A204.1 (cell line): ENCODE measurements at regions not wholly inside any gene's neighbourhood (a gene's known extent, or its start where the extent isn't known, plus 50 kb on each side); places are given as distances from the start of the nearest gene placed in this dataset.

ENCODE experiments used
- FAIRE-seq: peaks from 2 replicates; lab custom pipeline; 2012; peaks lifted over from hg19 to GRCh38; lab: Jason Lieb, UNC

GRCh38 chr21:35336534-35336933 lies 287.4 kb upstream of the RUNX1 start:
- no peak for FAIRE-seq

- no peak for FAIRE-seq
Measured at GRCh38 chr21:35335951-35336446, 286.9 kb upstream of the RUNX1 start.

DNA sequence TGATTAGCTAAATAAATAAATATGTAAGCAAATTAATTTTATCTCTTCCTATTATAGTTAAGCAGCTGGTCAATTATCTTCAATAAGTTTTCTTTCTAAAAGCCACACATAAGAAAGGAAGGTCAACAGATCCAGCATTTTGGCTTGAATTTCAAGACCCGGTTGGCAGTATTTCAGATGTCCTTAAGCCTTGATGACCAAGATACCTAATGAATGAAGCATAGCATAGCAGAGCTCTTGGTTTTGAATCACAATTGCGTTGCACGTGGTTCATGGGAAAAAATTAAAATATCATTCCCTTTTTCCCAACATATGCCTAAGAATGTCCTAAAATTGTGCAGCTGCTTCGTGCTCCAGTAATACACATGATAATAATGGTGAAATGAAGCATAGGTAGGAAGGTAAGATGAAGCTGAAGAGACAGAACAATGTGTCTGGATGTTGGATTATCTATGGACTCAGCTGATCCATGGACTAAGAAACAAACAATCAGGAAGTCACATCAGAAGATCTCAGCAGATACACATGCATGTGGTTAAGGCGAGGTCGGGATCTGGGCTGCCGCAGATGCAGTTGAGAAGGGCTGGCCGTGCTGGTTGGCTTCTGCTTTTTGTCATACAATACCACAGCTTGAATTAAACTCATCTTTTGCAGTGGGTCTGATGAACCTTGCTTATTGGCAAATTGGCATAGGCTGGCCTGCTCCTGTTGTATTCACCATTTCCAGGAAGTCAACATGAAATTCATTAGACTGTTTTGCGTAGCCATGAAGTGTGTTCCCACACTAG lies 284.9 kb upstream of the RUNX1 start:
- FAIRE-seq = no peak

DNA sequence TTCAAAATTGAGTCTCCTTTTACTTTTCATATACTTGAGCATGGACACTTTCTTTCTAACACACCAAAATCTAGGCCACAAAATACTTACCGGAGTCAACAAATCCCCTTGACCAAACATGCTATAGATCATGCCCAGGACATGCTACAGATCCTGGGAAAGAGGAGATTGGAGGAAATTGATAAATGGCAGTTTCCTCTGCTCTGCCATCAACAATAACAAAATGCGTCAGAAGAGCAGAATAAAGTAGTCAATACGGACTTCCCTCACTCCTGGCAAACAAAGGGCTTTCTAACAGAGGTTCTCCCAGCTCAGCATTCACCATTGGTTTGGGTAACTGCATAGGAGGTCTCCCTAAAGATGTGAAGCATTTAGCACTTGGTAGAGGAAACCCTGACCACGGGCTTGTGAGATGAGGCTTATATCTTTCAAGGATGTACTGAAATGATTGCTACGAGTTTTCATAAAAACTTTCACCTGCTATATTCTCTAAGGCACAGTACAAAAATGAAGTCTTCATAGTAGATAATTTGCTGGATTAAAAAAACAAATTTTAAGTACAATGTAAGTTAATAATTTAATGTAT lies 283.8 kb upstream of the RUNX1 start:
- FAIRE-seq = no peak

DNA sequence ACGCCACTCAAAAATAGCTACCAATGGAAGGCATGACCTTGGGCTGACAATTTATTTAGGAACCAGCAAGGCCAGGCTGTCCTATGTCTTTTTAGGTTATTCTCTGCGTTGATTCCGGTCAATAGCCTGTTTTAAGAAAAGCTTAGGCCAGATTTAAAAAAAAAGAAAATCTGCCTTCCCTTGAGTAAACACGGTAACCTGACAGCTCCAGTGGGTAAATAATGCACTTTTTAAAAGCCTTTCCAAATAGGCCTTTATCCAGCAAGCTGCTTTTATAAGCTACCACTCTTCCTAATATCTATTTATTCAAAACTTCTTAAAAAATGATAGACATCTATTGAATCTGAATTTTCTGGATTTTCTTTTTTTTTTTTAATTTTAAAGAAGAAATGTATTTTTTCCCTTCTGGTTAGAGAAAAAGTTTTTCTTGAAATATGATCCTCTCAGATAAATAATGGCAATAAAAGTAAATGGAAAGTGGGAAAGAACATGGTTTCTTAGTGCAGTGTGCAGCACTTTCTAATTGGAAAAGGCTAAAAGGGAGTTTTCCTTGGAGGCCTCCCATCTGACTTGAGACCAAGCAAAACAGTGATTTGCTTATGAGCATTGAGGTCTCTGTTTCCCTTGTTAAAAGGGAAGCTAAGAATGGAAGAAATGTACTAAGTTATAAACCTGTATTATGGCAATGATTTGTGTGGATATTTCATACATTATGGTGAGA lies 281.0 kb upstream of the RUNX1 start:
- no peak for FAIRE-seq

GRCh38 chr21:35328856-35329455 lies 279.9 kb upstream of the RUNX1 start:
- FAIRE-seq = no peak

- no peak for FAIRE-seq
Measured at GRCh38 chr21:35326677-35327076, 277.6 kb upstream of the RUNX1 start.

DNA sequence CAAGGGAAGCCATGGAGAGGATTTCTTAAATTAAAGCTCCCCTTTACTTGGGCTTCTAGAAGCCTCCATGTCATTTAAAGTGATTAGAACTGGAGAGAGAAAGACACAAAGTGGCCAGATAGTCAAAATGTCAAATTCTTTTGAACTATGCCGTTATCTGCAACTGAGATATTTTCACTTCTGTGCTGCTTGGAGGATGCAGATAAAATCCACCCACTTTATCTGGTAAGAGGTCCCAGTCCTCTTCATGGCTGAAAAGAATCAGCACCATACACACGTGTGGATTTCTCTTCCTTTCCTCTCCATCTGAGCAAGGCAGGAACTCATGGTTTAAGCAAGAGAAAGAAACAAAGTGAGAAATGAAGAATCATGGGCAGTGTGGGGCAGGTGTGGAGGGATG lies 276.9 kb upstream of the RUNX1 start:
- FAIRE-seq = no peak

- no peak for FAIRE-seq
Measured at GRCh38 chr21:35324372-35325220, 275.5 kb upstream of the RUNX1 start.

- no peak for FAIRE-seq
Measured at GRCh38 chr21:35323947-35324346, 274.8 kb upstream of the RUNX1 start.

DNA sequence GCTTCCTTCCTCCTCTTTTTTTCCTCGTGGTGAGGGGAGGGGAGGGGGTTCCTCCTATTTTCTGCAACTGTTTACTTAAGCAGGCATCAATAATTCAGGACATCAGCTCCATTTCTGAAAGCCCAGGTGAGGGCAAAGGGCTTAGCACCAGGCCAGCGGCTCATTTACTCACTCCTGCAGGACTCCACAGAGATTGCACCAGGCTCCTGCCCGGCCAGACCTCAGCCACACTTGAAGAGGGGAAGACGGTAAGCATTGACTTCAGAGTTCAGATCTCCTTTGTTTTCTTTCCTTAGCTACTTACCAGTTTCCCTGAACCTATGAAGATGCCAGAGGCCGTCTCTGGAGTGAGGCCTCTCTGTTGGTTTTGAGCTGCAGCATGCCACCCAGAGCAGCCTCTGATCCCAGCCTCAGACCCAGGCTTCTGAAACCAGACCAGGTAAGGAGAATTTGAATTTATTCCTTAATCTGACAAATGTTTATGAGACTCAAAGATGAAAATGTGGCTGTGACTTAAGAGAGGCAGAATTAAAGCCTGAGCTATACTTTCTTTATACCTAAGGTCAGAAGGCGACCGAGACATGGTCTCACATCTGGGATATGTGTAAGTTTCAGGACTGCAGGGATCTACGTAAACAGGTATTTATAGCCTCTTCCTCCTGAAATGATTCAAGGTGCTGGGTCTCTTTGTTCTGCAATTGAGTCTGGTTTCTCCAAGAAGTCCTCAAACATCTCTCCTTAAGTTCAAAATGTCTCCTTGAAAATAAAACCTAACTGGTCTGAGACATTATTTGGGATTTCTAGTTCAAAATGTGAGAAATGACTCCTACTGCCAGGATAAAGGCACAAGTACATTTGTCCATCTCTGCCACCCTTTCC lies 272.5 kb upstream of the RUNX1 start:
- no peak for FAIRE-seq

DNA sequence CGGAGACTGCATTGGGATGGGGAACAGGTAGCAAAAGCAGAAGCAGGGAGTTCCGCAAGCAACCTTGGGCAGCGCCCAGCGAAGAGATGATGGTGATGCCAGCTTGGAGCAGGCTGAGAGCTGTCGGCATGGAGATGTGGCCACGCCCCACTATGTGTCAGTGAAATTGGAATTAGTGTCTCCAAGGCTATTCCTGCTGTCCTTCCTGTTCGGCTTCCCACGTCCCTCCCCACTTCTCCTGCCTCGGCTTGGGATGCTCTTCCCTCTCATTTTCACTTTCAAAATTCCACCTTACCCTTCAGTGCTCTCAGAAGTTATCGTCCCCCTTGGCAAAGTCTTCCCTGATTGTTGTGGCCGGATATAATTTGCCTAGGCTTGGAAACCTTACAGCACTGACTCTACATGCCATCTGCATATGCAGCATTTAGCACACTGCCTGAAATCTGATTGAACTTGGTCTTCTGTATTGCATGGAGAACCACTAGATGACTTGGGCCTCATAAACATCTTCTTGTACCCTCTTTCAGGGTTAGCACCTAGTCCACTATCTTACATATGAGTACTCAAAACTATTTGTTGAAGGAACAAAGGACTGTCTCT lies 270.7 kb upstream of the RUNX1 start:
- FAIRE-seq = no peak

DNA sequence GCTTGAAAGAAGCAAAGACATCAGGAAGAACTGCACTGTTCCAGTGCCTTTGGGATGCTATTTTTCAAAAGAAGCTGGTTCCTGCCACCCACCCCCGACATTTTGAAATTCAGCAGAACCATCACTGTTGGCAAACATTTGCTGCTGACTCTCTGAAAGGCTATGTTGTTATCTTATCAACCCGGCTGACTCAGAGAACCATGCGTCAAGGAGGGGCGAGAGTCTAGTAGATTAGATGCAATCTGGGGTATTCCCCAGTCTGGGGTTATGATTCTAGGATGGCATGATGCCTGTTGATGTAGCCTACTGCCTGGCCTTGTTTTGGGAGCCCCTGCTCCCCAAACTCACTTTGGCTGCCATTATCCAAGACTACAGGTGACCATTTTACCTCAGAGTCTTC lies 267.8 kb upstream of the RUNX1 start:
- FAIRE-seq = no peak

- FAIRE-seq = no peak
Measured at GRCh38 chr21:35316456-35316855, 267.4 kb upstream of the RUNX1 start.

DNA sequence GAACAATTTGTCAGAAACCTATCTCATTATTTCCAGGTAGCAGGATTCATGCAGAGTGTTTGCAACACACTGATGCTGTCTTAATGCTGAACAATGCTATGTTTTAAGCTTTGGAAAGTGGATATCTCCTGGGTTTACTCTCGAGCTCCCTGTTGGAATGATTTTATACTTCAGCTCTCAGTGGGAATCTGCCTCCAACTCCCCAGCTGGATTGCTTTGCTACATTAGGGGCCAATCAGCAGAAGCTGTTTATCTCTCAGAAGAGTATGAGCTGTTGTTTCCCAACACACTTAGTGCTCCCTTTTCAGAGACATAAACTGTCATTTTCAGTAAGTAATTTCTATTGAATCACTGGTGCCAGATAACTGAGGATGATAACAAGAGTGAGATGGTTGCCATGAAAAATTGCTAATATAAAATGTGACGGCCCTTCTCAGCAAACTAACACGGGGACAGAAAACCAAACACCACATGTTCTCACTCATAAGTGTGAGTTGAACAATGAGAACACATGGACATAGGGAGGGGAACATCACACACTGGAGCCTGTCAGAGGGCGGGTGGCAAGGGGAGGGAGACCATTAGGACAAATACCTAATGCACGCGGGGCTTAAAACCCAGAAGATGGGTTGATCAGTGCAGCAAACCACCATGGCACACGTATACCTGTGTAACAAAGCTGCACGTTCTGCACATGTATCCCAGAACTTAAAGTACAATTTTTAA lies 265.9 kb upstream of the RUNX1 start:
- no peak for FAIRE-seq

GRCh38 chr21:35311985-35312384 lies 262.9 kb upstream of the RUNX1 start:
- no peak for FAIRE-seq

DNA sequence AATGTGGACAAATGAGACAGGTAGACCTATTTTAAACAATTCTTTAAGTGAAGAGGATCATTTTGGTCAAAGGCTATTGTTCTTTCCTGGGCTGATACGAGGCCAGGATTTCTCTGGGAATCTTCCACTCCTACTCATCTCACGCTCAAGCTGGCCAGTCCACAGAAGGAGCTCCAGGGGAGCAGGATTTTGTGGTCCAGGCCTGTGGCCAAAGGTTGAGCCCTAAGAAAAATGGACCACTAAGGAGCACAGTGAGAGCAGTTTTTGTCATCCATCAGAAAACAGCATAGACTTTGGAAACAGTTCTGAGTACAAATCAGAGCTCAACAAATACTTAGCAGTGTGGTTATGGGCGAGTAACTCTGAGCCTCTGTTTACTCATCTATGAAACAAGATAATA lies 260.2 kb upstream of the RUNX1 start:
- FAIRE-seq = no peak

DNA sequence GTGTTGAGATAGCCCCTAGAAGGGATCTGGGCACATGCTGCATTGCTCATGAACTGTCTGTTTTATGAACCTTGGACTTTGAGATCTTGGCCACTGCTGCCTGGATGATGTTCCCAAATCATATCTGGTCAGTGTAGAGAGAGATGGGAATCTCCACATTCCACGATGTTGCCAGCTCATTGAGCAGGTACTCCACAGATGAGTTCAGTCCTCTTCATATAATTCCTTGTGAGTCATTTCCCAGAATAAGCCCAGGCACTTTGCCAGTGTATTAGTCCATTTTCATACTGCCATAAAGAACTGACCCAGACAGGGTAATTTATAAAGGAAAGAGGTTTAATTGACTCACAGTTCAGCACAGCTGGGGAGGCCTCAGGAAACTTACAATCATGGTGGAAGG lies 254.0 kb upstream of the RUNX1 start:
- FAIRE-seq = no peak

- FAIRE-seq = no peak
Measured at GRCh38 chr21:35298757-35299156, 249.7 kb upstream of the RUNX1 start.

DNA sequence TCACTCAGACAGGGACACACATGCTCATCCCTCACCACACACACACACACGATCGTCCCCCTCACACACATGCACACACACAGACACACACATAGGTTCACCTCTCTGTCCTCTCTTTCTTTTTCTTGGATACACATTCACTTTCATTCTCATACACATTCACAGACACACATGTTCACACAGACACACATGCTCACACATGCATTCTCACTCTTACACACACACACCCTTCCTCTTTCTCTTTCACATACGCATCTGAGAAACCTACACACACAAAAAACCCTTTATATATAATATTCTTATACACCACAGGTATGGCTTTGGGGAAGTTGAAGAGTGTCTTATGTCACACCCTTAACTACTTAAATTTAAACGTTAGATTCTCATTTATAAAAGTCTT lies 248.6 kb upstream of the RUNX1 start:
- no peak for FAIRE-seq
